ENCODE measurements at regions not wholly inside any gene's neighbourhood (a gene's known extent, or its start where the extent isn't known, plus 50 kb on each side); places are given as distances from the start of the nearest gene placed in this dataset.

- no peak overlapping the region for H2BK5ac ChIP-seq (ENCODE audit: insufficient read length, low read length)
- no peak overlapping the region for H3K23ac ChIP-seq (ENCODE audit: insufficient read length, low read depth, low read length)
- no peak overlapping the region for H3K4ac ChIP-seq (ENCODE audit: low read depth, low read length)
- no peak overlapping the region for H3K14ac ChIP-seq (ENCODE audit: insufficient read depth, low read length)
- H2BK15ac ChIP-seq (ENCODE audit: low read depth, low read length) = no peak overlapping the region
- no peak overlapping the region for H2AFZ ChIP-seq (ENCODE audit: low read length)
- H3K4me2 ChIP-seq (ENCODE audit: insufficient read depth, insufficient read length, low read length) = no peak overlapping the region
- no peaks in the 10 kb centered on the region for H3K79me1 ChIP-seq (ENCODE audit: insufficient read depth, low read depth, low read length, poor library complexity, severe bottlenecking)
- H3K4me1 ChIP-seq (ENCODE audit: insufficient read depth, low read length) = no peaks in the 10 kb centered on the region
- no peak overlapping the region for H3K9ac ChIP-seq (ENCODE audit: extremely low read depth, insufficient read length, low read length)
- H2BK20ac ChIP-seq (ENCODE audit: low read depth, low read length, poor library complexity, severe bottlenecking) = no peak overlapping the region
- no peak overlapping the region for H3K56ac ChIP-seq (ENCODE audit: insufficient read length, low read depth, low read length)
- H4K8ac ChIP-seq (replicated peaks; ENCODE audit: insufficient read length, low read depth, low read length) = no peak overlapping the region
- no peak overlapping the region for H4K91ac ChIP-seq (ENCODE audit: insufficient read length, low read depth, low read length)
- H3K79me2 ChIP-seq (ENCODE audit: insufficient read depth, low read length) = 0 out of 2 replicates have a peak, but pooled peaks cover 1% of the 10 kb centered on the region
- H3K27me3 ChIP-seq (ENCODE audit: insufficient read depth, low read length) = no peaks in the 10 kb centered on the region
- Mint-ChIP-seq H3K9me3 (peaks cover 23 to 36% of the 10 kb centered on the region in 2 experiments), H3K27ac (peak overlapping the region in 1 of 3 experiments; percentile 17; a peak in 1 of 7 replicates), H3K4me3 (no peak overlapping the region), H3K36me3 (ENCODE audit: insufficient read depth in 1 of 3, low read depth in 3 of 3) (peaks cover 13 to 38% (median 16%) of the 10 kb centered on the region in 3 experiments), H3K4me1 (peaks cover 6 to 10% of the 10 kb centered on the region in 2 experiments), H3K27me3 (ENCODE audit: low read depth) (no peaks in the 10 kb centered on the region)
- H3K18ac ChIP-seq (ENCODE audit: insufficient read length, low read depth, low read length) = no peak overlapping the region
- no peaks in the 10 kb centered on the region for H3K9me3 ChIP-seq (ENCODE audit: control insufficient read depth, low read depth, low read length)
- TF ChIP-seq, protein P1, sequence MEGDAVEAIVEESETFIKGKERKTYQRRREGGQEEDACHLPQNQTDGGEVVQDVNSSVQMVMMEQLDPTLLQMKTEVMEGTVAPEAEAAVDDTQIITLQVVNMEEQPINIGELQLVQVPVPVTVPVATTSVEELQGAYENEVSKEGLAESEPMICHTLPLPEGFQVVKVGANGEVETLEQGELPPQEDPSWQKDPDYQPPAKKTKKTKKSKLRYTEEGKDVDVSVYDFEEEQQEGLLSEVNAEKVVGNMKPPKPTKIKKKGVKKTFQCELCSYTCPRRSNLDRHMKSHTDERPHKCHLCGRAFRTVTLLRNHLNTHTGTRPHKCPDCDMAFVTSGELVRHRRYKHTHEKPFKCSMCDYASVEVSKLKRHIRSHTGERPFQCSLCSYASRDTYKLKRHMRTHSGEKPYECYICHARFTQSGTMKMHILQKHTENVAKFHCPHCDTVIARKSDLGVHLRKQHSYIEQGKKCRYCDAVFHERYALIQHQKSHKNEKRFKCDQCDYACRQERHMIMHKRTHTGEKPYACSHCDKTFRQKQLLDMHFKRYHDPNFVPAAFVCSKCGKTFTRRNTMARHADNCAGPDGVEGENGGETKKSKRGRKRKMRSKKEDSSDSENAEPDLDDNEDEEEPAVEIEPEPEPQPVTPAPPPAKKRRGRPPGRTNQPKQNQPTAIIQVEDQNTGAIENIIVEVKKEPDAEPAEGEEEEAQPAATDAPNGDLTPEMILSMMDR (conservative IDR thresholded peaks at IDR 0.05) = no peak
- H3K27ac ChIP-seq (ENCODE audit: insufficient read length, low read depth, low read length) = no peak overlapping the region
- WGBS (ENCODE audit: extremely low coverage, insufficient read length, low lambda C conversion rate) = no CpG with 5 or more reads among the region's 2 CpGs
- H4K20me1 ChIP-seq (ENCODE audit: control insufficient read depth, insufficient read depth, insufficient read length) = no peaks in the 10 kb centered on the region
- no peak overlapping the region for H3T11ph ChIP-seq (ENCODE audit: low read length)
- H4K5ac ChIP-seq (ENCODE audit: insufficient read length, low read depth, low read length) = no peak overlapping the region
- no peak overlapping the region for H2AK5ac ChIP-seq (ENCODE audit: insufficient read length, low read length)
- no peak overlapping the region for H2BK12ac ChIP-seq (ENCODE audit: insufficient read length, low read depth, low read length)
- DNase-seq = no peak
- H3K23me2 ChIP-seq (ENCODE audit: insufficient read length, low read depth, low read length, poor library complexity, severe bottlenecking) = no peaks in the 10 kb centered on the region
- H2BK120ac ChIP-seq (ENCODE audit: low read depth, low read length, poor library complexity, severe bottlenecking) = no peak overlapping the region
These were observed 126.1 kb downstream of the MAP3K21 start for GRCh38 chr1:233453433-233454200.

Data from H9 (cell line).